Stimulated activated CD4-positive, alpha-beta T cell treated with anti-CD3 and anti-CD28 coated beads, Interleukin-4, amount 100 ng/mL, for 4 hours (primary cell): ENCODE measurements at regions not wholly inside any gene's neighbourhood (a gene's known extent, or its start where the extent isn't known, plus 50 kb on each side); places are given as distances from the start of the nearest gene placed in this dataset.

Source experiments
- DNase-seq, 2 experiments: peaks; one replicate each; pipeline ENCODE4 v3.0.0-alpha.2; 2020

DNA sequence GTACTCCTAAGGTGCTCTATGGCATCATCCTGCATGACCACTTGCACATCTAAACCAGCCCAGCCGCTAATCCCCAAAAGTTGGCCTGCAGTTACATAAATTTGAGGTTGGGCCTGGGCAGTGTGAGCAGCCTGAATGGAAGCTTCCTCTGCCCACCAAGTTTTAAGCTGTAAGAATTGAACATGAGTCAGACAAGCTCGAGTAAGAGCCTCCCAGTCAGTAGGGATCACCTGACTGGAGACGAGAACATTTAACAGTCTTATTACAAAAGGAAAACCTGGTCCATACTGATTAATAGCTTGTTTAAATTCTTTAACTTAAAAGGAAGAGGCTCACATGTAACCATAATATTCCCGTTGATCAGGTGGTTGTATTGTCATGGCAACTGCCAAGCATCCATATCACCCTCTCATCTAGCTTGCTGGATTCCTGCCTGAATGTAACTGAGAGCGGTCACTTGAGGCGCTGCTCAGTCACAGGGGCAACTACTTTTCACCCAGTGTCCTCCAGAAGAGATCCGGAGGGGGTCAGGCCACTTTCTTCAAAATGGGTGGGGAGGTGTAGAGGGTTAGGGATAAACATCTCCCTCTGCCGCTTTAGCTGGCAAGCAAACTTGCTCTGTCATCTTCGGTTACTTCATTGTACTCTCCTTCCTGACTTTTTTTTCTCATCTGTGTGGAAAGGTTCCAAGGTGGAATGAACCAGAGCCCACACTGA, 56.6 kb upstream of the WDR1 start:
- DNase-seq: no peak

DNA sequence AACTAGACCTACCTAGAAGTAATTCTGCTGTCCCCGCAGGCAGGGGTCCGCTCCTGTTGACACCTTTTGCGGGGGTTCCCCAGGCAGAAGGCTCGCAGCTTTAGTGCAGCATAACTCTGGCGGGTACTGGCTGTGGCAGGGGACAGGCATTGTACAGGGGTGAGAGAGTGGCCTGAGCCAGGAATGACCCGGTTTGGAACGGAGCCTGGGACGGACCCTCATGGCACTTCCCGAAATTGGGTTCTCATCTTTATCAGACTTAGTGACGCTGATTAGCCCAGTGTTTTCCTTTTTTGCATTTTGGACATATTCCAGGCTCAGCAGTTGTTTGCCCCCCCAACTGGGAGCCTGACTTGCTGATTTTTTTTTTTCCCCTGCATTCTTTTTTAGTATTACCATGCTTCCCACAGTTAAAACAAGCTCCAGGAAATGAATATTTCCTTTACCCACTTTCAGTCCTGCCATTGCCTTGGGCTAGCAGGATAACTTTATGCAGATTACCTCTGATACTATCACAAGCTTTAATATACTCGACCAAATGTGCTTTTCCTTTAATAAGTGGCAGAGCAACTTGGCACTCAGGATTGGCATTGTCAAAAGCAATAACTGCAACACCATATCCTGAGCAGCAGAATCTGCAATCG, 55.8 kb upstream of the WDR1 start:
- DNase-seq: no peak

DNA sequence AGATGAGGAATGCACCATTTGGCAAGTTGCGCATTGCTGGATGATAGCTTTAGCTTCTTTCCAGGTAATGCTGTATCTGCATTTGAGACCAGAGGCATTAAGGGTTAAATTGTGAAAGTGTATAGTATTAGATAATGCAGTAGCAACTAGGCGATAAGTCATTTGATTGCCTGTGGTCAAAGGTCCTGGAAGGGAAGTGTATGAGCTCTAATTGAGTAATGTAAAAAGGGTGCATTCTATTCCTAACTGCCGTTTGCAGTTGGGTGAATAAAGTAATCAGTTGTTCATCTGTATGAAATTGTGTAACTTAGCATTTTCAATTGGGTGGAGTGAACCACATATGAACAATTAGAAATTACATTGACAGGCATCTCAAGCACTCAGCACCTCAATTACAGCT, 54.5 kb upstream of the WDR1 start:
- no peak for DNase-seq

DNA sequence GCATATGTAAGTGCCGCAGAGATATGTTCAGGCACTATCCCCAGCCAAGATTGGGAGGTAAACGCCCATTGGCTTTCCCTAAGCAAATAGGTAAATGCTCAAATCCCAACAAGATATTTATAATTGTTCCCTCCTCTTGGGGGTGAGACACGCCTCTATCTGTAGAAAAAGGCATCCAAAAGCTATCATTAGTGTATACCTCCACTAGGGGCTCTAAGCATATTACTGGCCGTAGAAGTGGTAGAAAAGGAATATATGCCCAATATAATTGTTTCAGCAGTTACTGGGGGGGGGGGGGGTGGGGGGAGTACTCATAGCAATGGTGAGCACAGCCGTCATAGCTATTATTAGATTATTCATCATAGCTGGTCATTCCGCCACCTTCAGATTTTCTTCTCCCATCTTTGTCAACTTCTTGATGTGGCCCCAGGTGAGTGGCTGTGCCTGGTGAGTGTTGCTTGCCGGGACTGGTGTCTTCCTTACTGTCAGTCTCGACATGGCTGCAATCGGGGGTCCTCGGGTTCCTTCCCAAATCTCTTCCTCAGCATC, 53.3 kb upstream of the WDR1 start:
- no peak for DNase-seq

DNA sequence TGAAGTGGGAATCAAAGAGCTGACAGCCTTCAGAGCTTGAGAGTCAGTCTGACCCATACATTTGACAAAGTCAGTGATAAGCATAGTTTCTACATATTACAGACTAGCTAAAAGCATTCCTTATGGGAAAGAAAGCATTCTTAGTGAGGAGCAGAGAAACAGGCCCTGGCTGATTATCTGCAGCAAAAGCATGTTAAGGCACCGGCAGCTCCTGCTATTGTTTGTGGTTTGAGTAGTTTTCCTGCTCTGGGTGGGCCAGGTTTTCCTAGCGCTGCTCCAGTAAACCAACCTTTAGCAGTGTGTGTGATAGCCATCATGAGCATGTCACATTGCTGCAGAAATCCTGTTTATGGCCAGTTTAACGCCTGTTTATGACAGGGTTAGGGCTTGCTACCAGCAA, 51.6 kb upstream of the WDR1 start:
- DNase-seq: no peak

DNA sequence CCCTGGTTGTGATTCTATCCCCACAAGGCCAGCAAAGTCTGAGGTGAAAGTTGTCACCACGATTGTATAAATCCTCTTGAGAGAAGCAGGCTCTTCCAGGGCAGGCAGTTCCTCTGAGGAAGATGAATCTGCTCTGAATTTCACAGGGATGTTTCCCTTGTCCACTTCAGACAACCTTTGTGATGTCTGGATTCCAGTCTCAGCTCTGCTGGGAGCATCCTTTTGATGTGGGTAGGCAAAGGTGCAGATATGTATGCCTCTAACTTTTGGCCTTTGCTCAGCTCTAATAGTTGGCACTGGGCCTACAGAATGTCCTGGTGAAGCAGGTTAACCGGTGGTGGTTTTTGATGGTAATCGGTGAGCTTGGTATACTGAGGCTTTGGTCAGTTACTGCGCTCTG, 50.6 kb upstream of the WDR1 start:
- DNase-seq: no peak
